ENCODE measurements at regions not wholly inside any gene's neighbourhood (a gene's known extent, or its start where the extent isn't known, plus 50 kb on each side); places are given as distances from the start of the nearest gene placed in this dataset.
"Not testable (repeated sequence)": the region's sequence is repeated elsewhere in the genome, so short reads cannot be mapped to it uniquely, and the experiment has no call there.

- DNase-seq (ENCODE audit: low read depth) = no peak
Observed at GRCh38 chr10:9126728-9127127, 1072.2 kb downstream of the GATA3 start.

- DNase-seq (ENCODE audit: low read depth) = no peak
Observed at GRCh38 chr10:9137368-9137767, 1082.9 kb downstream of the GATA3 start.

DNA sequence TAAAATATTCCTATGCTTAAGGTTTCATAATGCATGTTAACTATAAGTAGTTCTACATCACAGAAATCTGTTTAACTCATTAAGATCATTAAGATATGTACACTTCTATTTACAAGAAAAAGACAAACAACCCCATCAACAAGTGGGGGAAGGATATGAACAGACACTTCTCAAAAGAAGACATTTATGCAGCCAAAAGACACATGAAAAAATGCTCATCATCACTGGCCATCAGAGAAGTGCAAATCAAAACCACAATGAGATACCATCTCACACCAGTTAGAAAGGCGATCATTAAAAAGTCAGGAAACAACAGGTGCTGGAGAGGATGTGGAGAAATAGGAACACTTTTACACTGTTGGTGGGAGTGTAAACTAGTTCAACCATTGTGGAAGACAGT is 1084.3 kb downstream of the GATA3 start:
- DNase-seq (ENCODE audit: low read depth) = not testable (repeated sequence)

GRCh38 chr10:9140373-9140772 is 1085.9 kb downstream of the GATA3 start:
- peak; percentile 0 for DNase-seq (ENCODE audit: low read depth)

DNA sequence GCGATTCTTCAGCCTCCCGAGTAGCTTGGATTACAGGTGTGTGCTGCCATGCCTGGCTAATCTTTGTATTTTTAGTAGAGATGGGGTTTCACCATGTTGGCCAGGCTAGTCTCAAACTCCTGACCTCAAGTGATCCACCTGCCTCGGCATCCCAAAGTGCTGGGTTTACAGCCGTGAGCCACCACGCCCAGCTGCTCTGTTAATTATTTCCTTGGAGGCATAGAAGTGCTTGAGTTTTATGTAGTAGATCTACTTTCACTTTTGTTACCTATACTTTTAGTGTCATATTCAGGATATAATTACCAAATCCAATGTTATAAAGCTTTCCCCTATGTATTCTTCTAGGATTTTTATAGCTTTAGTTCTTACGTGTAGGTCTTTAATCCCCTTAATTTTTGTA is 1093.0 kb downstream of the GATA3 start:
- no peak for DNase-seq (ENCODE audit: low read depth)

- DNase-seq (ENCODE audit: low read depth) = no peak
Observed at GRCh38 chr10:9149134-9149533, 1094.6 kb downstream of the GATA3 start.

DNA sequence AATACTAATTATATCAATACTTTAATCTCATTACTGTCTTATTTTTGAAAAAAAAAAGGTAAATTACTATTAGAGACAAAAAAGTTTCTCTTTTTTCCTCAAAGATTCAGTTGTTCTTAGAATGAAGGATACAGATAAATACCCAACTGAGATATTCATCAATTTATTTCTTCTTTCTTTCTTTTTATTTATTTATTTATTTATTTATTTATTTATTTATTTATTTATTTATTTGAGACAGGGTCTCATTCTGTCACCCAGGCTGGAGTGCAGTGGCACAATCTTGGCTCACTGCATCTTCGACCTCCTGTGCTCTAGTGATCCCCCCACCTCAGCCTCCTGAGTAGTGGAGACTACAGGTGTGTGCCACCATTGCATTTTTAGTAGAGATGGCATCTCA is 1098.6 kb downstream of the GATA3 start:
- not testable (repeated sequence) for DNase-seq (ENCODE audit: low read depth)

DNA sequence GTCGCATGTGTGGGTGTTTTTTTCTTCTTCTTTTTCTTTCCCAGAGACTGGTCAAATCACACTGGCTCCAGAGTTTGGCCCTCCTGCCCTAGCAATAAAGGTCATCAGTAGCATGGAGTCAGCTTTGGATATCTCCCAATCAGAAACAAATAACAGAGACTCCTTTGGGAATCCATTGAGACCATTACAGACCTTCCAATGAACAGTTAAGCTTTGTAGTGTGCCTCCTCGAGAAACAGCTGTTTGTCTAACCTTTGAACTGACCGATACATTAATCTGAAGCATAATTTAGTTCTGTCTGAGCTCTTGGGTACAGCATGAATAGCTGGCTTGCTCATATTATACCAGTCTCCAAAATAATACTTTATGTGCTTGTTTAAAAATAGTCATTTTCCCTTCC is 1103.2 kb downstream of the GATA3 start:
- no peak for DNase-seq (ENCODE audit: low read depth)

DNA sequence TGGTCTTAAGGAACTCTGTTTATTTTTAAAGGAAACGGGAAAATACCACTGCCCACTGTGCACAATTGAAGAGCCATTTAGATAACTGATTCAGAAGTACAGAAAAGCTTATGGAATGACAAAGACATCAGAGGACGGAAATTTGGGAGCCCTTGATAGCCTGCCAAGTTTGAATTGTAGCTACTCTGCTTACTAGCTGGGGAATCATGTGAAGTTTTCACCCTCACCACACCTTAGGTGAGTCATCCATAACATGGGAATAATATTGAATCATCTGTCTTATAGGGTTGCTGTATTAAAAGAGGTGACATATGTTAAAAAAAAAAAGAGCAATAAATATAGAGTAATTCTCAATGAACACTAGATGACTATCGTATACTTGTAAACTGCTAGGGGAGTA is 1104.2 kb downstream of the GATA3 start:
- DNase-seq (ENCODE audit: low read depth) = no peak

- DNase-seq (ENCODE audit: low read depth) = no peak
Observed at GRCh38 chr10:9160275-9160674, 1105.8 kb downstream of the GATA3 start.

GRCh38 chr10:9163699-9164098 is 1109.2 kb downstream of the GATA3 start:
- DNase-seq (ENCODE audit: low read depth) = no peak

- no peak for DNase-seq (ENCODE audit: low read depth)
Observed at GRCh38 chr10:9166770-9167169, 1112.3 kb downstream of the GATA3 start.

- DNase-seq (ENCODE audit: low read depth) = no peak
Observed at GRCh38 chr10:9172276-9172675, 1117.8 kb downstream of the GATA3 start.

DNA sequence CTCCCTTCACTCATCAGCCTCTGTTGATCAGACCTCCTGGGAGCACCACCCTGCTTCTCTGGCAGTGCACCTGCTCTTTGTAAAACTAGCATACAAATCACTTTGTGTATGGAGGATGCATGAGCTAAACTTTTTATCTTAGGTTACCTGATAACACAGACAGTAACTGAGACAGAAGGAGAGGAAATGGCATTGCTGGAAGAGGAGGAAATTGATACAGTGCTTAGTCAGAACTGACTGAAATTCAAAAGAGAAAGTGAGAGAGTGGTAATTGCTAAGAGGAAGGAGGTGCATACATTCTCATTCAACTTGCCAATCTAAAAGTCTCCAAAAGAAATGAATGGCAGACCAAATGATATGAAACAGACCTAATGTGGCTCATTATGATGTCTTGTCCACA is 1120.7 kb downstream of the GATA3 start:
- no peak for DNase-seq (ENCODE audit: low read depth)

DNA sequence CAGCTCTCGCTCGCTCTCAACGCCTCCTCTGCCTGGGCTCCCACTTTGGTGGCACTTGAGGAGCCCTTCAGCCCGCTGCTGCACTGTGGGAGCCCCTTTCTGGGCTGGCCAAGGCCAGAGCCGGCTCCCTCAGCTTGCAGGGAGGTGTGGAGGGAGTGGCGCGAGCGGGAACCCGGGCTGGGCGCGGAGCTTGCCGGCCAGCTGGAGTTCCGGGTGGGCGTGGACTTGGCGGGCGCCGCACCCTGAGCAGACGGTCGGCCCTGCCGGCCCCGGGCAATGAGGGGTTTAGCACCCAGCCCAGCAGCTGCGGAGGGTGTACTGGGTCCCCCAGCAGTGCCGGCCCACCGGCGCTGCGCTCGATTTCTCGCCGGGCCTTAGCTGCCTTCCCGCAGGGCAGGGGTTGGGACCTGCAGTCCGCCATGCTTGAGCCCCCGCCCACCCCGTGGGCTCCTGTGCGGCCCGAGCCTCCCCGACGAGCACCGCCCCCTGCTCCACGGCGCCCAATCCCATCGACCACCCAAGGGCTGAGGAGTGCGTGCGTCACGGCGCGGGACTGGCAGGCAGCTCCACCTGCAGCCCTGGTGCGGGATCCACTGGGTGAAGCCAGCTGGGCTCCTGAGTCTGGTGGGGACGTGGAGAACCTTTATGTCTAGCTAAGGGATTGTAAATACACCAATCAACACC is 1128.9 kb downstream of the GATA3 start:
- DNase-seq (ENCODE audit: low read depth) = not testable (repeated sequence)

- no peak for DNase-seq (ENCODE audit: low read depth)
Observed at GRCh38 chr10:9188022-9188810, 1133.7 kb downstream of the GATA3 start.

GRCh38 chr10:9189448-9189847 is 1135.0 kb downstream of the GATA3 start:
- no peak for DNase-seq (ENCODE audit: low read depth)

- no peak for DNase-seq (ENCODE audit: low read depth)
Observed at GRCh38 chr10:9193120-9193519, 1138.6 kb downstream of the GATA3 start.

DNA sequence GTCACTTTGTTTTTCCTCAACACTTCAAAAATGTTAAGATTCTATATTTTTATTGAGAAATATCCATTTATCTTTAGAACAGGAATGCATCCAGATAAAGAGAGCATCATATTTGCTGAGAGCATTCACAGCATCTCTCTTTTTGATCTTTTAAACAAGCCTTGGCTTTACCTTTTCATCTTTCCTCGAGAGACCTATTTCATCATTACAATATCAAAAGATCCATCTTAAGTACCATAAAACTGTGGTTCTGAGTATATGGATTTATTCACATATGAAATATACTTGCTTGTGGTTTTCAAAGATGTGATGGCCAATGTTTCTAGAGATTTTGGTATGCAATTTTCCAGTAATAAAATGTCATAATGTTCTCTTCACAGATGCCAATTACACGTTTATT is 1140.9 kb downstream of the GATA3 start:
- DNase-seq (ENCODE audit: low read depth) = no peak

- peak; percentile 75 for DNase-seq (ENCODE audit: low read depth)
Observed at GRCh38 chr10:9198611-9199010, 1144.1 kb downstream of the GATA3 start.

- DNase-seq (ENCODE audit: low read depth) = no peak
Observed at GRCh38 chr10:9205558-9205957, 1151.1 kb downstream of the GATA3 start.

DNA sequence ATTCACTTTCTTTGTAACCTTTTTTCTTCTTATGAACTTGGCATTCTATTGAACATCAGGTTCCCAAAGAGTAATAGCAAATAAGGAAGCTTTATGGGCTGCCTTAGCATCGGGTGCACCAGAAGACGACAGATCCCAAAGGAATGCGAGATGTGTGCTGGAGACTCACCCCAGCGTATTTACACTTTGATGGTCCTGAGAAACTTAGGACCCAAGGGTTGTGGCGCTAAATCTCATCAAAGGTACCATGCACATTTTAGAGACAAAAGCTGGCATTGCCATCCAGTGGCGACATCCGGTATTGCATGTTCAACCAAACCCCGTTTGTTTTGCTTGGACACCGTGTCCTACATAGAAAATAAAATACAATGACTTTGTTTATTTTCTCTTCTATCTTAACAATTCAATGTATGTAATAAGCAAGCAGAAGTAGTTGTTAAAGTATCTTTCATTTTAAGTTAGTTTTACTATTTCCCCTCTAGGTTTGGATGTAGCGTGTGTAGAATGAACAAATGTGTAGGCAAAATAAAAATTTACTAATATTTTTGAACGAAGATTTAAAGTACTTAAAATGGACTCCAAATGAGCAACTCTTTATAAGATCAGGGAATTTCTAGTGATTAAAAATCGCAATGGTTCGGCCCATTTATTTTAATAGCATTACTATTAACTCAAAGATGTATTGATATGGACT is 1154.8 kb downstream of the GATA3 start:
- DNase-seq (ENCODE audit: low read depth) = peak; percentile 51

GRCh38 chr10:9211228-9211627 is 1156.7 kb downstream of the GATA3 start:
- peak; percentile 10 for DNase-seq (ENCODE audit: low read depth)
